Inferior parietal cortex (tissue), 1 donor: ENCODE measurements at regions not wholly inside any gene's neighbourhood (a gene's known extent, or its start where the extent isn't known, plus 50 kb on each side); places are given as distances from the start of the nearest gene placed in this dataset.
"Not testable (repeated sequence)": the region's sequence is repeated elsewhere in the genome, so short reads cannot be mapped to it uniquely, and the experiment has no call there.

ENCODE experiments used
- DNase-seq: peaks from one replicate; pipeline ENCODE4 v3.0.0-alpha.2; 2016; ENCODE audit errors: extremely low spot score

GRCh38 chr2:11072550-11072949, 82.7 kb upstream of the SLC66A3 start:
- no peak for DNase-seq

DNA sequence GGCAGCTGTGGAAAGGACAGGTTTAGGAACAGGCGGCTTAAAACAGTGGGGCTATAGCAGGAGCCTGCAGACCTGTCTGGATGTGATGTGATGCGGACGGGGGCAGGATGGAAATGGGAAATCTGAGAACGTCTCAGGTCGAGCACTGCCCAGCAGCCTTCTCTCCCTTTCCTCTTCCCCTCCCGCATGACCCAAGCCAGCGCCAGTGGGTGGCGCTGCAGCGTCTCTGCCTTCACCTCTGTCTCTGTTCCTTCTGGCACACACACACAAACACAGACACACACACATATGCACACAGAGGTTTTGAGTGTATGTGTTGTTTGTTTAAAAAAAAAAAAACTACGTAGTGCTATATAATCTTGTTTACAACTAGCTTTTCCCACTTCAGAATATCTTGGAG, 82.0 kb upstream of the SLC66A3 start:
- no peak for DNase-seq

DNA sequence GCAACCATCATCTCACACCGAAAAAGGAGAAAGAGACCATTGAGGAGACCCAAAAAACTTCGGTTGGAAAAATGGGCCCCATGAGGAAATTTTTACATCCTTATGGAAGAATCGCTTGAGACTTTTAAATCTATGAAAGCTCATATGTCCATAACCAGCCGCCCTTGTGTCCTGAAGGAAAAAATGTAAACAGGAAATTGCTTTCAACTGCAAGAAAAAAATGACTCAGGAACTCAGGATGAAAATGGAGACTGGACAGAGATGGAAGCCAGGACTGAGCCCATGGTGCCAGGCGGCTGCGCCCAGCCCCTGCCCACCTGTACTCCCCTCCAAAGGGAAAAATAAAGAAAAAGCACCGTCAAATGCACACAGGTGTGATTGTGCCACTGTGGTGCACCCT, 81.5 kb upstream of the SLC66A3 start:
- no peak for DNase-seq

DNA sequence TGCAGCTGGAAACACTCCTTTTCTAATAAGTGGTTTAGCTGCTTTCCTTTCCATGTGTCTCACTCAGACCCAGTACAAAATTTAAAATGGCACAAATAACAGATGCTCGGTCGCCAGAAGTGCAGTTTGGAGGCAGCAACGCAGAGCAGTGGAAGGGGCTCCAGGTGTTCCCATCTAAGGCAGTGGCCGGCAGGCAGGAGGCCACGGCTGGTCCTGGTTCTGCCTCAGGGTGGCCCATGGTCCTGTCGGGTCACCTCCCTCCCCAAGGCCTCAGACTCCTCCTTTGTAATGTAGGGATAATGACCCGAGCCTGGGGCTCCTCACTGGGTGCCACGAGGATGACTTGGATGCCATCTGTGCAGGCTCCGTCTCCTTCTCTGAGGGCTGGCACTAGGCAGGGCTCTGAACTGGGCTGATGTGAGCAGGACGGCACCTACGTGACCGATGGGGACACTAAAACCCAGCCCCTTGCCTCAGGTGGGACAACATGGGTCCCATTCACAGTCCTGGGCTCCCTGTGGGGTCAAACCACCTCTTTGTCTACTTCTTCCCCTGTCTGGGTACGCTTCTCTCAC, 80.9 kb upstream of the SLC66A3 start:
- no peak for DNase-seq

DNA sequence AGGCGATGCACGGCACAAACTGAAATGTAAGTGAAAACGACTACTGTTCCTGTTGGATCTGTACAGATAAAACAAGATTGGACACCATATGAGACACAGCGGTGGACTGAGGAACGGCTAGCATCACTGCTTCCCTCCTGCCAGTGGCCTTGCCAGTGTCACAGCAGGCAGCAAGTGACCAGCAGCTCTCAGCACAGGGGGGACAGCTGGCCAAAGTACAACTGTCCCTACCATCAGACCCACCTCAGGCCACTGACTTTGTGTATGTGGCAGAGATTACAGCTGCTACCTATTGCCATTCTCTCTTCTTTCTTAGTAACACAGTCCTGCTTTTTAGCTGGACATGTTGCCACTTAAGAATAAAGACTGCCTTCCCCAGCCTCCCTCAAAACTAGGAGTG, 80.0 kb upstream of the SLC66A3 start:
- no peak for DNase-seq

- no peak for DNase-seq
These were observed 77.9 kb upstream of the SLC66A3 start for GRCh38 chr2:11077411-11077810.

DNA sequence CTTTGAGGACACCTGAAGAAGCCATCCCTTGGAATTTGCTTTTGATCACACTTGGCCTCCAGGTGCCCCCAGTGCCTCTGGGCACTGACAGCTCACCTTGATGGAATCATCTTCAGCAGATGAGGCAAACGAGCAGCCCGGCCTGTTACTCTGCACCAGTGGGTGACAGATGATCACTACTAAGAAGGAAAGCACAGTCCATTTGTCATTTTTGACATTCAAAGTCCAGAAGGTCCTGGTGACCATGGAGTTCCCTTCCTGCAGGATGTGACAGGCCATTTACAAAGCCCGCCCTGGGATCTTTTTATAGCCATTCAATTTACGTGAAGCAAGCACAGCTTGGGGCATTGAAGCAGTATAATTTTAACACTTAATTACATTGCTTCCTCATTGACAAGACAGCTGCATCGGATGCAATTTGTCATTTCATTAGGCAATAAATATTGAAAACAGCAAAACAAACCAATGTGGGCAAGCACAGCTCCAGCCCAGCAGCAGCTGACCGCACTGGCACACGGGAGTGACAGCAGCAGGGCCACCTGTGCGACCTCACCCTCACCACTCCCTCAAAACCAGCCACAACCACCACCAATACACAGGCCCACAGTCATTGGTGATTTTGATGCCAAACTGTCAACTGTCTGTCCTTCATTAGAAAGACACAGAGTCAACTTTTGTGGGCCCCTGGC, 76.0 kb upstream of the SLC66A3 start:
- no peak for DNase-seq

DNA sequence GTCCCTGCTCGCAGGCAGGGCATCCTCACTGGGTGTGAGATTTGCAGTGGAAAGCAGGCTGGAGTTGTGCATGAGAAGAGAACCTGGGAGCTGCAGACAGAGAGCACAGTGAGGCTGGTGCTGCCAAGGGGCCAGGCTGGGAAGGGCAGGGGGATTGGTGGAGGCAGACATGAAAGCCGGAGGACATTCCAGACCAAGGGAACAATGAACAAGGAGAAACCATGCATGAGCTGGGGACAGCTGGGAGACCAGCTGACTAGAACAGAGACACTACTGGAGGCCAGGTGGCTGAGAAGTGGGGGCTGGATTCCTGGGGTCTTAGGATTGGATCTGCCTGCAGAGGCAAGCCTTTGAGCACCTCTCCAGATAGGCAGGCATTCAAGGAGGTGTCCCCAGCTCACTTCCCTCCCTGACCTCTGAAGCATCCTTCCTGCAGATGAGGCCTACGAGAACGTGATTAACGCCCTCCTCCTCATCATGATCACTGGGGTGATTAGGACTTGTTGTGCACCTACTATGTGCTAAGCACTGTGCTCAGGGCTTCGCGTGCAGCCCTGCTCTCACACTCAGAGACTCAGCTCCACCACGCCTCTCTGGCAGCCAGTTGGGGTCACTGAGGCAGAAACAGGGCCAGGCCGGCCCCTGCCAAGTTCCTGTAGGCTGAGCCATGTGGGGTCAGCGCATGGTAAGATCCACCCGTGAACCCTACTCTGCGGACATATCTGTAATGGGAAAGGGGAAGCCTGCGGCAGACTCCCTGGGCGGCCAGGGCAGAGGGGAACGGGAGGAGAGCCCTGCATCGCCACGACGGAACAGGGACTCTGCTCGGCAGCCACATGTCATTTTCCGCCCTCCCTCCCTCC, 74.8 kb upstream of the SLC66A3 start:
- DNase-seq = no peak

DNA sequence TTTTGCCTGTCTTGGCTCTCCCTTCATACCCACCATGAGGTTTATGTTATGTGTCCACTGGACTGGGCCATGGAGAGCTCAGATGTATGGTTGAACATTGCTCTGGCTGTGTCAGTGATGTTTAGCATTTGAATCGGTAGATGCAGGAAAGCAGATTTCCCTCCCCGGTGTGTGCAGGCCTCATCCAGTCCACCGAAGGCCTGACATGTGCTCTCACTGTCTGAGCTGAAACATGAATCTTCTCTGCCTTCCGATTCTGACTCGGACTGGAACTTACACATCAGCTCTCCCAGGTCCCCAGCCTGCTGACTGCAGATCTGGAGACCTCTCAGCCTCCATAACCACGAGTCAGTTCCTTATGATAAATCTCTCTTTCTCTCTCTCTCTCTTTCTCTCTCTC, 72.4 kb upstream of the SLC66A3 start:
- no peak for DNase-seq

DNA sequence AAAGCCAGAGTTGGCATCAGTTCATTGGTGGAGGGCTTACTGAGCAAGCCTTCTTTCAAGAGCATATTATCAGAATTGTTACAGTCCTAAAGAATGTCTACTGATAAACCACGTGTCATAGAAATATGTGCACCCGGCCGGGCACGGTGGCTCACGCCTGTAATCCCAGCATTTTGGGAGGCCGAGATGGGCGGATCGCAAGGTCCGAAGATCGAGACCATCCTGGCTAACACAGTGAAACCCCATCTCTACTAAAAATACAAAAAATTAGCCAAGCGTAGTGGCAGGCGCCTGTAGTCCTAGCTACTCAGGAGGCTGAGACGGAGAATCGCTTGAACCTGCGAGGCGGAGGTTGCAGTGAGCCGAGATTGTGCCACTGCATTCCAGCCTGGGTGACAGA, 66.4 kb upstream of the SLC66A3 start:
- DNase-seq = not testable (repeated sequence)

- DNase-seq = no peak
These were observed 65.1 kb upstream of the SLC66A3 start for GRCh38 chr2:11090187-11090586.

- DNase-seq = no peak
These were observed 62.4 kb upstream of the SLC66A3 start for GRCh38 chr2:11092701-11093335.

GRCh38 chr2:11093467-11093866, 61.8 kb upstream of the SLC66A3 start:
- DNase-seq = no peak

GRCh38 chr2:11094021-11094810, 61.1 kb upstream of the SLC66A3 start:
- DNase-seq = no peak

GRCh38 chr2:11096591-11096990, 58.7 kb upstream of the SLC66A3 start:
- DNase-seq = no peak

- no peak for DNase-seq
These were observed 58.1 kb upstream of the SLC66A3 start for GRCh38 chr2:11097038-11097720.

GRCh38 chr2:11097854-11098387, 57.3 kb upstream of the SLC66A3 start:
- DNase-seq = no peak

- DNase-seq = no peak
These were observed 55.9 kb upstream of the SLC66A3 start for GRCh38 chr2:11099122-11100065.

DNA sequence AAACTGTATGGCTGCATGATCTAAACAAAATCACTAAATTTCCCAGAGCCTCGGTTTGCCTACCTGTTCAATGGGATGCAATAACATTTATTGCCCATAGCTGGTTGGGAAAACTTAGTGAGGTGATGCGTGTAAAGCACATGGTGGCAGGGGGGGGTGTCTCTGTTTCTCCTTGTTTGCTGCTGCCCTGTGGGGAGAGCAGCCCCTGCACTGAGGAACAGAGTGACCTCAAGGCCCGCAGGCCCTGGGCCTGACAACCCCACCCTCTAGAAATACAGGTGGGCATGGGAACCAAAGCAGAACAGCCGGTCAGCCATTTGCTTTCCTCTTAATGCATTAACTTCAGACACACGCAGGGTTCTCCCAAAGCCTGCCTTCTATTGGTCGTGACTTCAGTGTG, 55.1 kb upstream of the SLC66A3 start:
- DNase-seq = no peak

- no peak for DNase-seq
These were observed 54.3 kb upstream of the SLC66A3 start for GRCh38 chr2:11100976-11101375.
